ENCODE measurements at regions not wholly inside any gene's neighbourhood (a gene's known extent, or its start where the extent isn't known, plus 50 kb on each side); places are given as distances from the start of the nearest gene placed in this dataset.

DNA sequence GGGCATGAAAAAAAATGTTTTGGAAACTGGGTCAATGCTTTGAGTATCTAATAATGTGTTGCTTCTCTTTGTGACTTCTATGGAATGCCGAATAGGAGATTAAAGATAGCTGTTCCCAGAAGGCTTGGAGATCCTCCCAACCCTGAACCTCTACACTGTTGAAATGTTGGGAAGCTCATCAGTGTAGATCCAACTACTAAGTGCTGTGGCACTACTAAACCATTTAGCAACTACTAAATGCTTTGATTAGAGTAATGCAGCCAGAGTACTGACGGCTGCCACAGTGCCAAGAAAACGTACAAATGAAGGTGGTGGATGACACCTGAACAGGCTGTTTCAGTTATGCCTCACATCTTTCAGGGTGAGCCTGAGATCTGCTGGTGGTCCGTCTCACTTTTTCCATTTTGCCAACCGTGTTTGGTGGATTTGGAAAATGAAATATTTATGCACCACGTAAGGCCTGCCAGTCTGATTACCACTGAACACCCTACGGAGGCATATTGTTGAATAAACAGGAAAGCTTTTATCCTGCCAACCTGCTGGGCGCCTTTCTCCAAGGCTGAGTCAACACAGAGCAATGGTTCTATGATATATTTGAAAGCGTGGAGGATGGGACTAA, 938.0 kb upstream of the FLRT2 start:
- no peak for TF ChIP-seq POLR2A (IDR thresholded peaks at IDR 0.05)
- TF ChIP-seq, protein P1, sequence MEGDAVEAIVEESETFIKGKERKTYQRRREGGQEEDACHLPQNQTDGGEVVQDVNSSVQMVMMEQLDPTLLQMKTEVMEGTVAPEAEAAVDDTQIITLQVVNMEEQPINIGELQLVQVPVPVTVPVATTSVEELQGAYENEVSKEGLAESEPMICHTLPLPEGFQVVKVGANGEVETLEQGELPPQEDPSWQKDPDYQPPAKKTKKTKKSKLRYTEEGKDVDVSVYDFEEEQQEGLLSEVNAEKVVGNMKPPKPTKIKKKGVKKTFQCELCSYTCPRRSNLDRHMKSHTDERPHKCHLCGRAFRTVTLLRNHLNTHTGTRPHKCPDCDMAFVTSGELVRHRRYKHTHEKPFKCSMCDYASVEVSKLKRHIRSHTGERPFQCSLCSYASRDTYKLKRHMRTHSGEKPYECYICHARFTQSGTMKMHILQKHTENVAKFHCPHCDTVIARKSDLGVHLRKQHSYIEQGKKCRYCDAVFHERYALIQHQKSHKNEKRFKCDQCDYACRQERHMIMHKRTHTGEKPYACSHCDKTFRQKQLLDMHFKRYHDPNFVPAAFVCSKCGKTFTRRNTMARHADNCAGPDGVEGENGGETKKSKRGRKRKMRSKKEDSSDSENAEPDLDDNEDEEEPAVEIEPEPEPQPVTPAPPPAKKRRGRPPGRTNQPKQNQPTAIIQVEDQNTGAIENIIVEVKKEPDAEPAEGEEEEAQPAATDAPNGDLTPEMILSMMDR (IDR thresholded peaks at IDR 0.05) = no peak
